ENCODE measurements at regions not wholly inside any gene's neighbourhood (a gene's known extent, or its start where the extent isn't known, plus 50 kb on each side); places are given as distances from the start of the nearest gene placed in this dataset.
A peak's percentile ranks its signal among the peaks of the same experiment; 100 is the strongest.
"Not testable (repeated sequence)": the region's sequence is repeated elsewhere in the genome, so short reads cannot be mapped to it uniquely, and the experiment has no call there.

DNA sequence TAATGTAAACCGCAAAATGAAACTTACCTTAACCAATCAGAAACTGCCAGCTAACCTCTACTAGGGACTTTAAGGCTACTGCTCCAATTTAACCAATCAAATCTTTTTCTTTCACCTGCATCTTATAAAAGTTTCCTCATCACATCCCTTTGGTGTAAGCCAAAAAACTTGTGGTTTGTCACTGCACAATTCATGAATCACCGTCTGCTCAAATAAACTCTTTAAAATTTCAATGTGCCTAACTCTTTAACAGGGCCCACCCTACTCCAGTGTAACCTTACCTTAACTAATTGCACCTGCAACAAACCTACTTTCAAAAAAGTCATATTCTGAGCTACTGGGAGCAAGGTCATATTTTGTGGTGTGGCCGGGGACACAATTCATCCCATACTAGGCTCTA, 172.2 kb upstream of the GRAMD2B start:
- FAIRE-seq, result peak; percentile 79
- DNase-seq (ENCODE audit: low spot score), result peak; percentile 9

DNA sequence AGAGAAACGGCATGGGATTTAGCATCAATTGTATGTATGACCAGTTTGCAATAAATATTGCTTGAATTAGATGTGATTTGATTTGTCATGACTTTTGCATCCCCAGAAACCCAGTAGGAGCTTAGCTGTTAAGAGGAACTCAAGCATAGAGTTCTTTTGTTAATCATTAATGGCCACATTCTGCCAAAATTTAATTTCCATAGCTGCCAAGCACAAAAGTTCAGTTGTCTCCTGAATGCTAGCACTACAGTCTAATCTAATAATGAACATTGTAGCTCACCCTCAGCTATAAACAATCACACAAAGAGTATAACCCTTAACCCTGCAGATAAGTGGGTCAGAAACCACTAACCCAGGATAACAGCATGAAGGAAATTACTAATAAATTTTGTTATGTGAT, 169.8 kb upstream of the GRAMD2B start:
- FAIRE-seq, result peak; percentile 96
- peak; percentile 44 for DNase-seq (ENCODE audit: low spot score)

DNA sequence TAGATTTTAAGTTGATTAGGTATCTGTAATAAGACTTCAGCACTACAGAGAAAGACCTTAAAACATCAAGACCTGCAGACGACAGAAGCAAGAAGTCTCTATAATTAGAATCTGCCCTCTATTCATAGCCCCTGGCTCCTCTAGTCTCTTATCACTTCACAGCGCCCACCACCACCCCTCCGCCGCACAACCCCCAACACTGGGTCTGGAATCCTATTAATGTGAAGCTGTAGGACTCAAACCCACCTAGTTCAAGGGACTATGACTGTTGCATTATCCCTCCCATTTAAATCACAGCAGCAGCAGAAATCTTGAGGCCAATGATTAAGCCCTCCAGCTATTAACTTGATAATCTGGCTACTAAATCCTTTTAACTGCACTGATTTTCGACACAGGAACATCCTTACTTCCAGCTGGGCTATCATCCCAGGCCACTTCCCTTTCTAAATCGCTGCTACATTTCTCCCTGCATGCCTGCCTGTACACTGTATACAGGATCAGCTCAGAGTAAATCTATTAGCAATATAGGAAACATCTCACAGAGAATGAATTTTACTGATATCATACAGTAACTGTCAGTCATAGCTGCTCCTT, 159.5 kb upstream of the GRAMD2B start:
- no peak for FAIRE-seq
- no peak for DNase-seq (ENCODE audit: low spot score)

DNA sequence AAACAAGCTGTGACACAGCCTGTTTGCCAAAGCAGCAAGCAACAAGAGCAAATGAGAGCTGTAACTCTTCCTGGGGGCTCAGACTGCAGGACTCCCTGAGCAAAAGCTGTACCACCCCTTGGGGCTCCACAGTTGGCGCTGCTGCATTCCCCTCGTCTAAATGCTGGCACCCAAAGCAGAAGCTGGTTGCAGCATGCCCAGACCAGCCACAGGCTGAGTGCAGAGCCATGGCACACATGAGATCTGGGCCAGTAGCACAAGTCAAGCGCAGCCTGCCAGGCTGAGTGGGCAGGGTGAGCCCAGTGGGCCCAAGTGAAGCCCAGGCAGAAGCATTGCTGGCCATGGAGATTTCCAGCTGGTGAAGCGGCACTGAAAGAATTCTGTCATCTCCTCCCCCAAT, 157.3 kb upstream of the GRAMD2B start:
- no peak for FAIRE-seq
- no peak for DNase-seq (ENCODE audit: low spot score)

DNA sequence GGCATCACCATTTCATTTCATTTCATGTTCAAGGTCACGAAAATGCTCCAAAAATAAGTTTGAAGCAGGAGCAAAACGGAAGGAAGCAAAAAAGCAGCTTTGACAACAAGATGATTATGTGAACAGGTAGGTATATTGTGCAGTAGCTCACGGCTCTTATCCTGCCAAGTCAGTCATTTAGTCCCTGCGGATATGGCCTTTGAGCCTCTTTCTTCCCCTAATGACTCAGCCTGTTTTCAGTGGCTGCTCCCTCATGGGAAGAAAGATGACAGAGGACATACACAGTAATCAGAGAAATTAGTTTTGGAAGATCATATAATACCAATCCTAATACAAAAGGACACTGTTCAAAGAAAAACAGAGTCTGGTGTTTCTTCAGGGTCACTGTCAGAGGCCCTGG, 155.8 kb upstream of the GRAMD2B start:
- no peak for DNase-seq (ENCODE audit: low spot score)
- no peak for FAIRE-seq

DNA sequence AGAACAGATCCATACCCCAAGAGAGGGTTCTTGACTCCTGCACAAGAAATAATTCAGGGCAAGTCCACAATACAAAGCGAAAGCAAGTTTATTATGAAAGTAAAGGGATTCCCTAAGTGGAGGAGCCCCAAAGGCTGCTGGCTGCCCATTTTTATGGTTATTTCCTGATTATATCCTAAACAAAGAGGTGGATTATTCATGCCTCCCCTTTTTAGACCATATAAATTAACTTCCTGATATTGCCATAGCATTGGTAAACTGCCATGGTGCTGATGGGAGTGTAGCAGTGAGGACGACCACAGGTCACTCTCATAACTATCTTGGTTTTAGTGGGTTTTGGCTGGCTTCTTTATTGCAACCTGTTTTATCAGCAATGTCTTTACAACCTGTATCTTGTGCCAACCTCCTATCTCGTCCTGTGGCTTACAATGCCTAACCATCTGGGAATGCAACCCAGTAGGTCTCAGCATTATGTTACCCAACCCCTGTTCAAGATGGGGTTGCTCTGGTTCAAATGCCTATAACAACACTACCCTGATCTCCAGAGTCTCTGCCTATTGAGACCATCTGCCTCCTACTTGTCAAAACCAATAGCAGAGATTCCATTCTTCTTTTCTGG, 154.4 kb upstream of the GRAMD2B start:
- FAIRE-seq, result no peak
- DNase-seq (ENCODE audit: low spot score), result no peak

DNA sequence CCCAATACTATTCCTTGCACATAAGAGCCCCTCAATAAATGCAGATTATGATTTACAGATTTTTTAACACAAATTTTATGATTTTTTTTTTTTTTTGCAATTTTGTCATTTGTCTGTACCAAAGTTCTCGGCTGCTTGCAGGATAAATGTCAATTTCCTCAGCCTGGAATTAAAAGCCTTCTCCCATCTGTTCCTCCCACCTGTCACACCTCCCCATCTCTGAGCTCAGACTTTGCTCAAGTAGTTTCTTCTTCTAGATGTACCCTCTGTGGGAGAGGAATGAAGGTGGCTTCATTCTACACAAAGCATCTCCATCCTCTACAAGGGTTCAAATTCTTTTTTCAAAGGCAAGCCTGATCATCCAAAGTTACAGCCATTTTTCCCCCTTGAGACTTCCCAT, 153.7 kb upstream of the GRAMD2B start:
- FAIRE-seq (no peak), DNase-seq (ENCODE audit: low spot score) (no peak)

DNA sequence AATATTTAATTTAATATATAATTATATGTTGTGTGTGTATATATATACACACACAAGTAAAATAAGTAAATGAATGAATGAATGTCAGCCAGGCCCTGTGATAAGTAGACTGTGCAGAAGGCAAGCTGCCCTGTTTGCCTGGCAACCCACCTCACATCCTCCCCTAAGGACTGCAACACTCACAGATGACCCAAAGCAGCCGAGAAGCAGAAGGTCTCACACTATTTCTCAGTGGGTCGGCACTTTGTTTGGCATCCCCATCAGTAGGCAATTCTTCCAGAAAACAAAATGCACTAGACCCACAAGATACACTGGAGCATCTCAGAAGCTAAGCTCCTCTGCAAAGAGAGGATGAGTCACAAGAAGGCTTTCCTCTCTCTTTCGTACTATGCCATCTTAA, 152.1 kb upstream of the GRAMD2B start:
- no peak for DNase-seq (ENCODE audit: low spot score)
- FAIRE-seq, result no peak

DNA sequence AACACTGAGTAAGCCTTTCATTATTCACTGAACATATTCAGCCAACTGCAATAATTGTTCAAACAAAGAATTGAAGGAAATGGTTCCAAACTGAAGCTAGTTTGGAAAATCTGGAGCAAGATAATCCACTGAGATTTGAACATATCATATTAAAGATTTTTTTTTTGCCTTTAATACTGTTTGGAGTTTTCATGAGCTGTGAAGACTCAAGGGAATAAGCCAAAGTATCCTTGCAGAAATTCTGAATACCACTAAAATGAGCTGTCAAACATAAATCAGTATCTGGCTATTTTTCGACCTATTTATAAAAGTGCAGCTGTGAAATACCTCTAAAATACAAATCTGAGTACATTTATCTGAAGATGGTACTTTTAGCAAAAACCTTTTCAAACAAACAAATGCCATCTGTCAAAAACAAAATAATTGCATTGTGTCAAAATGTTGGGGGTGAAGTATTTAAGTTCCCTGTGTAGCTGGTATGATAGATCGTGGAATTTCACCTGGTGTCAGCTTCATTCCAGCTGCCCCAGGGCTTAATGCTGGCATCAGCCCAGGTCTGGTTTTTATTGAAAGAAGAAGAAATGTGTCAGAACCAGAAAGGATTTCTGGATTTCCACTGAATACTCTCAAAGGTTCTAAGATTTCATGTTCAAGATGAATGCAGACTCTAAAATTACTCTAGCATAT, 149.0 kb upstream of the GRAMD2B start:
- FAIRE-seq (no peak), DNase-seq (ENCODE audit: low spot score) (no peak)

DNA sequence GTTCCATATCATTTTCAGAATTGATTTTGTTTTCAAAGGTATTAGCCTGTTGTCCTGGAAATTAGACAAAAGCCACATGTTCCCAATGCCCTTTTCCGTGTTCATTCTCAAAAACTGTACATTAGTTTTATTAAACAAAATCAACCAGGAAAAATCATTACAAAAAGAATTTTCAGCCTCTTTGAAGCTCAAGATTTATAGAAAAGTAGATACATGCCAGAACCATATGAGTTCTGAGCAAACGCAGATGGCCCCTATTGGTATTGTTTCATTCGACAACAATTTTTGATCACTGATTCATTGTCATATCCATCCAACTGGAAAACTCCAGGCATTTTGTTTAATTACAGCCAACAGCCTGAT, 148.5 kb upstream of the GRAMD2B start:
- DNase-seq (ENCODE audit: low spot score) (no peak), FAIRE-seq (no peak)

DNA sequence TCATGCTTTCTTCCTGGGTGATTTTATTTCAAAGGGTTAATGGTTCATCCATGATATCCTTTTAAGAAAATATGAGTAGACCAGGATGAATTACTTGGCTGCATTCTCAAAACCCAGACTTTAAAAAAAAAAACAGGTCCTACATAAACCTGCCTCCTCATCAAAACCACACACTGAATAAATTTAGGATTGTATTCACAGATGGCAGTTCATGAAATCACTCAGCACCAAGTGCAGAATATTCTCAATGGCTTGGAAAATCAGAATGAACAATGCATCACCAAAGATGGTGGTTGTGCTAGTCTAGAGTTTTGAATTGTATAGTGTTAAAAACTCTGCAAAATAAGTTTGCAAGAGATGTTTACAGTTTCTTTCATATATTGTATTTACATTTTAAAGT, 145.4 kb upstream of the GRAMD2B start:
- FAIRE-seq, result no peak
- no peak for DNase-seq (ENCODE audit: low spot score)

DNA sequence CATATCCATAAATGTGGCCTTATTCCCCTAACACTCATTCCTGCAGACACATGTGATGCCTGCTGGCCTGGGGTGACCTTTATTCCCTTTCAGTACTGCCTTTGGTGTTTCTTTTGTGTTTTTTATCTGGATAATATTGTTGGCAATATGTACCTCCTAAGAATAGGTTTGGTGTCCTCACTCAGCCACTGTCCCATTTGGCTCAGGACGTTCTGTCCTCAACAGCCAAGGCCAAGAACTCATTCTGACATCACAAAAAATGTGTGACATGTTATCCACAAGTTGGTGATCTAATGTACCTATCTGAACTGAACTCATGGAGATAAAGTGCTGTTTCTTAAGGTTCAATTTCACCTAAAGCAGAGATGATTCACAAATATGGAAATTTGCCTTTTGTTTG, 142.9 kb upstream of the GRAMD2B start:
- DNase-seq (ENCODE audit: low spot score) (no peak), FAIRE-seq (no peak)

DNA sequence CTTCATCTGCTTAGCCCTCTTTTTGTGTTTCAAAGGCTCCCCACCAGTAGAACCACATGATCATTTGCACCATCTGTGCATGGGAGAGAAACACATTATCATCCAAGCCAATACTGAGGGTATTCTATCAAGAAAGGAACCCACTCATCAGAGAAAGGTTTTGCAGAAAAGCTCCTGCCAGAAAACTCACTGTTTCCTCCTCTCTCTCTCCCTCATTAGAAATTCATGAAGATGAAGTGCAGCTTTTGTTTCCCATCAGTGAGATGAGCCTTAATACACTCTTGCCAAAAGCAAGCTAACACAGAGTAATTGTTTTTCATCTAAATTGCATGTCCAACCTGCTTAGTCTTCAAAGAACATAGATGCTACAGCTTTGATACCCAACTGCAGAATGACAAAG, 142.4 kb upstream of the GRAMD2B start:
- DNase-seq (ENCODE audit: low spot score) (no peak), FAIRE-seq (no peak)

DNA sequence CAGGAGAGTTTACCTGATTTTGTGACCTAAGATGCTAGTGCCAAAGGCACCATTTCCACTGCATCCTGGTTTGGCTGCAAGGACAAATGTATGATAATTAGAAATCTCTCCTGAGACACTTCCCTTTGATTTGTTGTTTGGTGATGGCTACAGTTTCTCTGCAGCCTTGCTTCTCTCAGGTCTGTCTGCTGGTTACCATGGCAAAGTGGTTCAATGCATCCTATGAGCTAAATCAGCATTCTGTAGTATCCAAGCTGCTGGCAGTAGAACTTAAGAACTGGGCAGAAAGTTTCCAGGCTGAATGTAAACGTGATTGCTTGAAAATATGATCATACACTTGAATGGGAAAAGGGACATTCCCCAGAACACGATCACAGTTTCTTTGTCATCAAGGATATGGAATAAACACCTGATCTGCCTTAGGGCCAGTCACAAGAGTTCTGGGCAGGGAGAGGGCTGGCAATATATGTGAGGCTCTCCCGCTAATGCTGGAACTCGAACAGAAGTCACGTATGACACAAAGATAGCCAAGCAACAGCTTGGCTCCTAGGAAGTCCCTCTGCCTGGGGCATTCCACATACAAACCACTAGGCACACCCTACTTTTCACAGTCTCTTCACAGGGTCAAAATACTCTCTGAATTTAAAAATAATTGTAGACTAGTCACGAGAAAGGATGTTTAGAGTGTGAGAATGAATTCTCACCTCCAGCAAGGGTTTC, 138.1 kb upstream of the GRAMD2B start:
- no peak for FAIRE-seq
- no peak for DNase-seq (ENCODE audit: low spot score)

DNA sequence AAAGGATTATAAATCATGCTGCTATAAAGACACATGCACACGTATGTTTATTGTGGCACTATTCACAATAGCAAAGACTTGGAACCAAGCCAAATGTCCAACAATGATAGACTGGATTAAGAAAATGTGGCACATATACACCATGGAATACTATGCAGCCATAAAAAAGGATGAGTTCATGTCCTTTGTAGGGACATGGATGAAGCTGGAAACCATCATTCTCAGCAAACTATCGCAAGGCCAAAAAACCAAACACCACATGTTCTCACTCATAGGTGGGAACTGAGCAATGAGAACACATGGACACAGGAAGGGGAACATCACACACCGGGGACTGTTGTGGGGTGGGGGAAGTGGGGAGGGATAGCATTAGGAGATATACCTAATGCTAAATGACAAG, 127.1 kb upstream of the GRAMD2B start:
- not testable (repeated sequence) for FAIRE-seq

DNA sequence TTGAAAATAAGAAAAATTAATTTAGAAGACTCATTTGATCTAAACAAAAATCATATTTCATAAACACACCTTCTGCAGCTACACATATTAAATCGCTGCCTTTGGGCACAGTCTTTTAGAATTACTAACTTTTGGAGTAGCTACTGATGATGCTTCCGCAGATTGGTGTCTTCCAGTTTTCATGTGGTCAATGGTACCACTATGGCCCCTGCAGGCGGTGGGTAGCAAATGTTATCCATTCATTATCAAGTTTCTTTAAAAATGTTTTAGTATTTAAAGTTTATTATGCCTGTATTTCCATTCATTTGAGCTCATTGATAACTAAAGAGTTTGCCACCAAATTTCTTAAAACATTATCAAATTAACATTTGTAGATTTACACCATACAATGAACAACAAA, 122.9 kb upstream of the GRAMD2B start:
- FAIRE-seq, result no peak

More for the DNA sequence above, 127.1 kb upstream of the GRAMD2B start:
- DNase-seq (ENCODE audit: low spot score), result not testable (repeated sequence)

DNA sequence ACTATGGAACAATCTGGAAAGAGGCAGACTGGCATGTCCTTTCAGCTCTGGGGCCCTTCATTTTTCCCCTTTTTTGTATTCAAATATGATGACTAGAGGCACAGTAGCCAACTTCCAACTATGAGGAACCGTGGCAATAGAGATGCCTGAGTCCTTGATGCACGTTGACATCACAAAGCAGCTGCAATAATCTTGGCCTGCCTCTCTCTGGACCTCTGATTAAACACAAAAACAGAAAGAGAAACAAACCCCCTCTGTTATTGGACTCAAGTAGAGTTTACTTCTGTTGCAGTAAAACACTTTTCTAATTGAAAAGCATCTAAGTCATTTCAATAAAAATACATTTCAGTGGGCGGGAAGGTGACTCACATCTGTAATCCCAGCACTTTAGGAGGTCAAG, 122.2 kb upstream of the GRAMD2B start:
- no peak for DNase-seq (ENCODE audit: low spot score)
- no peak for FAIRE-seq

More for the DNA sequence above, 122.9 kb upstream of the GRAMD2B start:
- no peak for DNase-seq (ENCODE audit: low spot score)

DNA sequence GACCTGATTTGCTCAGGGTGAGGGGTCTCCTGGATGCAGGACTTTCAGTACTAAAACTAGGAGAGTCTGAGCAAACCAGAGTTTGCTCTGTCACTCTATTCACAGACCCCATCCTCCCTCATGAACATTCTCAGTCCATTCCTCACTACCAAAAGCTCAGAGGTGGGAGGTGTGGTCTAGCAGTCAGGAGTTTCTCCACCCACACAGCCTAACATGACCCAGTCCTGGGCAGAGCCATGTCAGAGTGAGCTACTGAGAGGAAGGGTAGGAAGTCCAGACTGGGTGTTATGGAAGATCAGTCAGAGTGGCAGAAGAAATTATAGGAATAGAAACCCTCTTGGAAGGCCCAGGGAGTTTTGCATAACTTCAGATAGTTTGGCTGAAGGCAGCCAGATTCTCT, 113.3 kb upstream of the GRAMD2B start:
- no peak for FAIRE-seq
- no peak for DNase-seq (ENCODE audit: low spot score)

DNA sequence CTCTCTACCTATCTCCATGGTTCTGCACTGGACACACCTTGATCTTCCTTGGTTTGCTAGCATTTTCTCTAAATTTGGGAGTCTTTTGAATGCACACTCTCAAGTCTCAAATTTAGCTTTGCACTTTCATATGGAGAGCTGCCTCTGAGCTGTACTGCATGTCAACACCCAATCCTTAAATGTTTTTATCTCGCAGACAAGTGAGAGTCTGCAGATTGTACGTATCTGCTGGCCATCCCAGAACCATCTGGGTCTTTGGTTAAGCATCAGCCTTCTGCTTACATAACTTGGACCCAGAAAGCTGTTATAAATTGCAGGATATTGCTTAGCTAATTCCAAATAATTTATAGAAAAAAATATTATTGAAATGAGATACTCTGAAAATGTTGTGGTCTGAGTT, 111.4 kb upstream of the GRAMD2B start:
- no peak for DNase-seq (ENCODE audit: low spot score)
- FAIRE-seq, result no peak

DNA sequence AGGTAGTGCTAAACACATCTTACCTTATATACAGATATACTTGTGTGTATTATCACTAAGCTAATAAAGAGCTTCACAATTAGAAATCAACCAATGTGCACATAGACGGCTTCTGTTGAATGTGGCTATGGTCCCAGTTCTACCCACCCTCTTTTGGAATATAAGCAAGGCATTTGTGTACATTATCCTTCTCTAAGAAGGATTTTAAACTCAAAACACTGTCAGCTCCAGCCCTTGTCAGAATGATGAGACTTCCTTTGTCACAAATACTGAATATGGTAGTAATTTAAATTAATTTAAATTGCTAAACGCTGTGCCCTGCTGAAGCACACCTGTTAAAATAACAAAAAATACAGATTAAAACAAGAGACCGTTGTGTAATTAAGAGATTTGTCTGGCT, 107.9 kb upstream of the GRAMD2B start:
- DNase-seq (ENCODE audit: low spot score) (no peak), FAIRE-seq (no peak)

DNA sequence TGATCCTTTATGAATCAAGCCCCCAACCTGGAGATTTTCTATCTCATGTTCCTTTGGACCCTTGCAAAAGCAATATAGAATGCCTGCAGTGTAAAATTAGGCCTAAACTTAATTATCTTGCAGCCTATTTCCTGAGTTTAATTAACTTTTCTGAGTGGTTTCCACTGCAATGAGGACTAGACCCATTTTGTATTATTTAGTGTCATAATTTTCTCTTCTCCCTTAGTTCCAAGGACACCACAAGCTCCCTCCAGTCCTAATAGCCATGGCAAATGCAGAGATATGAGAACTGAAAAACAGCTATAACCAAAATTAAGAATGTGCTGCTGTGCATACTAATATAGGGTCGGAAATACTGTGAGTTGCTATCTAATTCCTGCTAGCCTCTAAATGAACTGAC, 90.9 kb upstream of the GRAMD2B start:
- no peak for FAIRE-seq
- no peak for DNase-seq (ENCODE audit: low spot score)

DNA sequence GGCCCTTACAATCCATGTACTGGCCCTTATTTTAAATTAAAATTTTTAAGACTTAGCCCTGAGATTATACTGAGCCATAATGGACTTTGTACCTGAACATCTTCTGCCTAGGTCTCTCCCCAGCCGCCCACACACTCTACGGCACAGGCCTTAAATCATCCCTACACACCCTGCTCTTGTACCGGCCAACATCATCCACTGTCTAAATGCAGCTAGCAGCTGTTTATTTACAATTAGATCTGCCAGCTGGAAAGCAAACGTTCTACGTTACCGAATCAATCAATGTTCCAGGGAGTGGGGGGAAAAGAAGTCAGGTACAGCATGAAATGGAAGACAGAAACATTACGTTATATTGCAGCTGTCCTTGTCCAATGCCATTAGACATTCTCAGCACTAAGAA, 88.4 kb upstream of the GRAMD2B start:
- DNase-seq (ENCODE audit: low spot score) (no peak), FAIRE-seq (no peak)

DNA sequence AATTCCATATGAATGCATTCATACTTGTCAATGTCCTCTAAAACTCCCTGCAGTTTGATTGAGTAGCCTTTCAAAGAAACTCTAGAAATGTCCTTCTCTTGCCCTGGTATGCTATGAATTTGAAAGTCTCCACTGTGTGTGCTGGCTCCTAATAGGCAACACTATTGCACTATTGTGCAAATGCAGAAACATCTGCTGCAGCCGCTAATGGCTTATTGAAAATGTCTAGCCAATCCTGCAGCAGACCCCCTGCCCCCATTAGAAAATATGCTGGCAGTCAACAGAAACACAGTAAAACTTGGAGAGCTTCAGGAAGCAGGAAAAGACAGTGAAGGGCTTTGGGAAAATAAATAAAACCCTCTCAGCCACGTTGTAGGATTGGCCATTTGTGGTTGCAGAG, 87.3 kb upstream of the GRAMD2B start:
- DNase-seq (ENCODE audit: low spot score), result no peak
- FAIRE-seq, result no peak

Data from RCC 7860 (cell line).